Muscle of leg (tissue), 3 donors: ENCODE measurements at regions not wholly inside any gene's neighbourhood (a gene's known extent, or its start where the extent isn't known, plus 50 kb on each side); places are given as distances from the start of the nearest gene placed in this dataset.

ENCODE experiments used
- DNase-seq: peaks from one replicate; pipeline ENCODE4 v3.0.0; 2013
- H3K27ac ChIP-seq: one replicate; pipeline ENCODE4 v1.5.1; 2013; ENCODE audit warnings: mild to moderate bottlenecking, low read length, control low read depth
- H3K27me3 ChIP-seq: one replicate; pipeline ENCODE4 v1.6.1; 2013; ENCODE audit warnings: low read length; ENCODE audit not compliant: control insufficient read depth, insufficient read depth
- H3K36me3 ChIP-seq: one replicate; pipeline ENCODE4 v1.6.1; 2013; ENCODE audit warnings: low read length; ENCODE audit not compliant: control insufficient read depth, insufficient read depth
- H3K4me1 ChIP-seq: one replicate; pipeline ENCODE4 v1.6.1; 2013; ENCODE audit warnings: low read length; ENCODE audit not compliant: control insufficient read depth, insufficient read depth
- H3K4me3 ChIP-seq: one replicate; pipeline ENCODE4 v1.5.1; 2013; ENCODE audit warnings: low read length, control low read depth
- H3K9me3 ChIP-seq: replicated peaks from 2 replicates; pipeline ENCODE4 v1.6.1; 2013; ENCODE audit warnings: low read depth, low read length; ENCODE audit not compliant: control insufficient read depth
- WGBS: methylation state at CpG from one replicate; pipeline ENCODE4 v1.1.5; 2013; ENCODE audit warnings: missing lambda C conversion rate; ENCODE audit not compliant: insufficient coverage; 5-methylcytosine and 5-hydroxymethylcytosine counted together

DNA sequence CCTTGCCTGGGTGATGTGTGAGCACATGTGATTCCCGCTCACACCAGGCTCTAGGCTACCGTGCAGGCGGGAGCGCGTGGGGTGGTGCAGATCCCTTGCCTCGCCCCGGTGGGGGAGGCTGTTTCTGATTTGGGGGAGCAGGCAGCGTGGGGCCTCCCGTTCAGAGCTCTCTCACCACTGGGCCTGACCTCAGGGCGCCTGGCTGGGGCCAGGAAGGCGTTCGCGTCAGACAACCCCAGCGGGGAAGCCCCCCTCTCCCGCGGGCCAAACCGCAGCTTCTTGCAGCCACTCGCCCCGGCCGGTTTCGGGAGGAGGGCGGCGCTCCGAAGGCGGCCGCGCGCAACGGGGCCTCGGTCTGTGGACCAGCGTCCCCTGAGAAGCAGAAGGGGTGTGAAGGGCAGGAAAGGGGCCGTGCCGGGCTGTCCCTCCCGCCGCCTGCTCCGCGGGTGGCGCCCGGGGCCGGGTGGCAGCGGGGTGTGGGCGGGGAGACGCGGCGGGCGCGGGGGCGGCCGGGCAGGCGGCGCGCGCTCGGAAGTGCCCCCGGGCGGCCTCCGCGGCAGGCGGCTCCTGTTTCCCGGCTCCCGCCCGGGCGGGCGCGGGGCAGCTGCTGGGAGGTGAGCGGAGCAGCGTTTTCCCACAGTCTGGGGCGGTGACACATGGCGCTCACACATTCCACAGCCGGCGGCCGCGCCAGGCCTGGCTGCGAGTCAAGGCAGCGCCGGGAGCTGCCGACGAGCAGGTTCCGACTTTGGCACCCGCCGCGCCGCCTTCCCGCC is 65.1 kb upstream of the HES1 start:
- under 1% methylated on average over 80 of the region's 84 CpGs for WGBS
- peak overlapping the region; percentile 43 for H3K4me3 ChIP-seq
- H3K27me3 ChIP-seq: peaks cover 11% of the 10 kb centered on the region
- peaks cover 22% of the 10 kb centered on the region for H3K4me1 ChIP-seq
- H3K27ac ChIP-seq: peak overlapping the region; percentile 65
- peak; percentile 94 for DNase-seq
- H3K9me3 ChIP-seq: peaks cover 8% of the 10 kb centered on the region
- H3K36me3 ChIP-seq: no peaks in the 10 kb centered on the region

- DNase-seq: no peak
- Histone ChIP-seq H3K4me3 (no peak overlapping the region), H3K4me1 (peaks cover 27% of the 10 kb centered on the region), H3K36me3 (no peaks in the 10 kb centered on the region), H3K27ac (no peak overlapping the region), H3K9me3 (peaks cover 8% of the 10 kb centered on the region), H3K27me3 (peaks cover 13% of the 10 kb centered on the region)
- WGBS: no CpG with 5 or more reads among the region's 9 CpGs
Observed at GRCh38 chr3:194072097-194072428, 63.9 kb upstream of the HES1 start.

GRCh38 chr3:194072691-194073279 is 63.2 kb upstream of the HES1 start:
- 92% methylated on average over 2 of the region's 4 CpGs for WGBS
- H3K4me3 ChIP-seq: no peak overlapping the region
- peaks cover 32% of the 10 kb centered on the region for H3K4me1 ChIP-seq
- peaks cover 16% of the 10 kb centered on the region for H3K27me3 ChIP-seq
- H3K9me3 ChIP-seq: peaks cover 3% of the 10 kb centered on the region
- no peaks in the 10 kb centered on the region for H3K36me3 ChIP-seq
- no peak overlapping the region for H3K27ac ChIP-seq
- no peak for DNase-seq

DNA sequence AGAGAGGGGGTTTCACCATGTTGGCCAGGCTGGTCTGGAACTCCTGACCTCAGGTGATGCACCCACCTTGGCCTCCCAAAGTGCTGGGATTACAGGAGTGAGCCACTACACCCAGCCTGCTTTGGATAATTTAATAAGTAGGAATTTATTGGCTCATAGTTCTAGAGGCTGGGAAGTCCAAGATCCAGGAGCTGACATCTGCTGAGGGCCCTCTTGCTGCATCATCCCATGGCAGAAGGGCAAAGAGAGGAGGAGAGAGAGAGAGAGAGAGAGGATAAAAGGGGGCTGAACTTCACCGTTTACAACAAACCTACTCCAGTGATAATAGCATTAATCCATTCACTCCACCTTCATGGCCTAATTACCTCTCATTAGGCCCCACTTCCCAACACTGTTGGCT is 62.0 kb upstream of the HES1 start:
- H3K36me3 ChIP-seq: no peaks in the 10 kb centered on the region
- no peak overlapping the region for H3K4me3 ChIP-seq
- H3K27me3 ChIP-seq: peaks cover 16% of the 10 kb centered on the region
- peaks cover 36% of the 10 kb centered on the region for H3K4me1 ChIP-seq
- no peak for DNase-seq
- peaks cover 3% of the 10 kb centered on the region for H3K9me3 ChIP-seq
- no peak overlapping the region for H3K27ac ChIP-seq
- no CpG with 5 or more reads among the region's 1 CpG for WGBS

DNA sequence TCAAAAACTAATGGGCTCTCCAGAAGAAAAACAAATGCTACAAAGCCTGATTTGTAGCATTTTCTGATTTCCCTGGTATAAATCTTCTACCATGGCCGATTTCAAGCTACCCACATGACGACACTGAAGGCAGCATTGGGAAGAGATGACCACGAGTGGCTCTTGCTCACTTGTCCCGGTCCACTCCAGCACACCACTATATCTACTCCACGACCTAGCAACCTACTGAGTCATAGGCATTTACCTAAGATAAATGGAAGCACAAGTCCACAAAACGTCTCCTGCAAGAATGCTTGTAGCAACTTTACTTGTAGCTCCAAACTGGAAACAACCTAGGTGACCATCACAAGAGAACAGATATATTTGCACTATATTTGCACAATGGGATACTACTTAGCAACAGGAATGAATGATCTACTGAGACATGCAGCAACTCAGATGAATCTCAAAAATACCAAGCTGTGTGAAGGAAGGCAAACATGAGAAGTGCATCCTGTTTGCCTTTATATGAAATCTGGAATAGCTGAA is 60.8 kb upstream of the HES1 start:
- H3K4me3 ChIP-seq: no peak overlapping the region
- H3K9me3 ChIP-seq: no peaks in the 10 kb centered on the region
- no peak overlapping the region for H3K27ac ChIP-seq
- H3K27me3 ChIP-seq: peaks cover 9% of the 10 kb centered on the region
- peaks cover 42% of the 10 kb centered on the region for H3K4me1 ChIP-seq
- no peak for DNase-seq
- 86% methylated on average over 3 of the region's 6 CpGs for WGBS
- H3K36me3 ChIP-seq: no peaks in the 10 kb centered on the region

- Histone ChIP-seq H3K27me3 (peaks cover 7% of the 10 kb centered on the region), H3K36me3 (no peaks in the 10 kb centered on the region), H3K4me1 (peaks cover 43% of the 10 kb centered on the region), H3K27ac (no peak overlapping the region), H3K9me3 (no peaks in the 10 kb centered on the region), H3K4me3 (no peak overlapping the region)
- no peak for DNase-seq
- 77% methylated on average over 4 of the region's 6 CpGs for WGBS
Observed at GRCh38 chr3:194075802-194076460, 60.0 kb upstream of the HES1 start.

DNA sequence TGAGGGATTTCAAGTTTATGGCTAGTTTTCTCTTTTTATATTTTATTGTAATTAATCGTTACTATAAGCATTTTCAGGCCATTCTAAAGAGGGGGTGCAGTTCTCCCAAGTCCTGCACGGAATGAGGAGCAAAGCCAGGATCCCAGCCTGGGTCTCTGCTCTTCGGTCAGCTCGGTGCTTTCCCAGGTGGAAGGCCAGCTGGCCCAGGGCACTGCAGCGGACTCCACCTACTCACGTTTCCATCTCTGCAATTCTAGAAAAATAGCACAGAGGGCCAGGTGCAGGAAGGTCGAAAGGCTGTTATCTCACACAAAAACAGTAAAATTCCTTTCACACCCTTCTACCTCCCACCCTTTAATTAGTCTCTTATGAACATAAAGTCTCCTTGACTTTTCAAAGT is 59.5 kb upstream of the HES1 start:
- Histone ChIP-seq H3K4me1 (peaks cover 46% of the 10 kb centered on the region), H3K27me3 (peaks cover 7% of the 10 kb centered on the region), H3K36me3 (no peaks in the 10 kb centered on the region), H3K4me3 (no peak overlapping the region), H3K27ac (no peak overlapping the region), H3K9me3 (no peaks in the 10 kb centered on the region)
- DNase-seq: no peak
- 47% methylated on average over 3 of the region's 7 CpGs for WGBS

- Histone ChIP-seq H3K9me3 (no peaks in the 10 kb centered on the region), H3K27ac (no peak overlapping the region), H3K27me3 (peaks cover 5% of the 10 kb centered on the region), H3K4me1 (peaks cover 46% of the 10 kb centered on the region), H3K36me3 (no peaks in the 10 kb centered on the region), H3K4me3 (no peak overlapping the region)
- WGBS: no CpG with 5 or more reads among the region's 2 CpGs
- no peak for DNase-seq
Observed at GRCh38 chr3:194077602-194078001, 58.3 kb upstream of the HES1 start.

DNA sequence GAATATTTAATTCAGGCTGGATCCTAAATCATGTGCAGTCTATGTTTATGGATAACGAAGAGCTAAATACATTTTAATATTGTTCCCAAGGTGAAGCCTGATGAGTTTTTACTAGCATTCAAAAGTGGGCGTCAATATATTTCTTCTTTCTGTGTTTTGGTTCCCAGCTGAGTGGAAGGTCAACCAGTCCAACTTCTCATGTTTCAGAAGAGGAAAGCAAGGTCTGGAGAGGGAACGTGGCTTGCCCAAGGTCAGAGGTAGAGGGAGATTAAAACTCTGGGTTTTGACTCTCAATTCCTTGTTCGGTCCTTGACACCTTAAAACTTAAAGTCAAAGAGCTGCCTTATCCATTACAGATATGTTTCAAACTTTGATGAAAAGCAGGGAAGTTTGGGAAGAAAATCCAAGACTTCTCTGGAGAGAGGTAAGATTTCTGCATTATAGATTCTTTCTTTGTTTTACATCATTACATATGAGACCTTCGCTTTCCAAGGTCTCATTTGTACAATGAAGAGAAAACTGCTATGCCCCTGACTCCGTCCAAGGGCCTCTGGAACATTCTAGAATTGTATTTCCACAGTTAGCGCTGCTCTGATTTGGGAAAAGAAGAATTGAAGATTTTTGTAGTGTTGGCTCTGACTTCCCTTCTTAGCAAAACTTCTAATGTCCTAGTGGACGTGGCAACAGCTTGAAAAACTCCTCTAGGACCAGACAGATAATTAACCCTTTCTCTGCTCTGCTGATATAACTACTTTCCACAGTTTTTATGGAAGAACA is 57.7 kb upstream of the HES1 start:
- DNase-seq: peak; percentile 71
- H3K9me3 ChIP-seq: no peaks in the 10 kb centered on the region

More for the DNA sequence above, 57.7 kb upstream of the HES1 start:
- peaks cover 8% of the 10 kb centered on the region for H3K27me3 ChIP-seq
- H3K4me1 ChIP-seq: peaks cover 53% of the 10 kb centered on the region
- H3K27ac ChIP-seq: peak overlapping the region; percentile 16
- no peak overlapping the region for H3K4me3 ChIP-seq
- H3K36me3 ChIP-seq: no peaks in the 10 kb centered on the region
- WGBS: no CpG with 5 or more reads among the region's 8 CpGs
